DND-41 (cell line): ENCODE measurements at regions not wholly inside any gene's neighbourhood (a gene's known extent, or its start where the extent isn't known, plus 50 kb on each side); places are given as distances from the start of the nearest gene placed in this dataset.

Source experiments
- EZH2 ChIP-seq: IDR thresholded peaks from 3 replicates; pipeline ENCODE4 v1.6.1; 2012; ENCODE audit warnings: borderline replicate concordance, low read depth, mild to moderate bottlenecking, moderate library complexity, low read length, inconsistent platforms; ENCODE audit not compliant: severe bottlenecking
- TF ChIP-seq, protein P1 (sequence below): IDR thresholded peaks from 2 replicates; pipeline ENCODE4 v1.5.1; 2012; ENCODE audit warnings: borderline replicate concordance, low read length, moderate library complexity, mild to moderate bottlenecking; ENCODE audit not compliant: poor library complexity, severe bottlenecking; ENCODE audit errors: extremely low read depth

DNA sequence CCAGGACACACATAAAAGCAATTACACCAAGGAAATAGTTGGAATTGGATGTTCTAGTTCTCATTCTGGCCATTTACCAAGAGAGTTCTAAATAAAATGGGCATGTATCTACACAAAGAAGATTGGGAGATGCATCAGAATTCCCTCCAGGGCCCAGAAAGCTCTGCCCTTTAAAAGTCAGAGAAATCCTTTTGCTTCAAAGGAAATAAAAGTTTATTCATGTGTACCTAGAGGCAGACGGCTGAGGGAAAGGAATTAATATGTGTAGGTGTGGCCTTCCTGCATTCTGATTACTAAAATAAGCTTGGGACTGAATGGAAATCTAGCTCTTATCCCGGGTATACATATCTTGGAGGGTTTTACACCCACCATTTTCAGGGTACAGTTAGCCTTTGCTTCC, 719.4 kb downstream of the SEMA5A start:
- TF ChIP-seq, protein P1, sequence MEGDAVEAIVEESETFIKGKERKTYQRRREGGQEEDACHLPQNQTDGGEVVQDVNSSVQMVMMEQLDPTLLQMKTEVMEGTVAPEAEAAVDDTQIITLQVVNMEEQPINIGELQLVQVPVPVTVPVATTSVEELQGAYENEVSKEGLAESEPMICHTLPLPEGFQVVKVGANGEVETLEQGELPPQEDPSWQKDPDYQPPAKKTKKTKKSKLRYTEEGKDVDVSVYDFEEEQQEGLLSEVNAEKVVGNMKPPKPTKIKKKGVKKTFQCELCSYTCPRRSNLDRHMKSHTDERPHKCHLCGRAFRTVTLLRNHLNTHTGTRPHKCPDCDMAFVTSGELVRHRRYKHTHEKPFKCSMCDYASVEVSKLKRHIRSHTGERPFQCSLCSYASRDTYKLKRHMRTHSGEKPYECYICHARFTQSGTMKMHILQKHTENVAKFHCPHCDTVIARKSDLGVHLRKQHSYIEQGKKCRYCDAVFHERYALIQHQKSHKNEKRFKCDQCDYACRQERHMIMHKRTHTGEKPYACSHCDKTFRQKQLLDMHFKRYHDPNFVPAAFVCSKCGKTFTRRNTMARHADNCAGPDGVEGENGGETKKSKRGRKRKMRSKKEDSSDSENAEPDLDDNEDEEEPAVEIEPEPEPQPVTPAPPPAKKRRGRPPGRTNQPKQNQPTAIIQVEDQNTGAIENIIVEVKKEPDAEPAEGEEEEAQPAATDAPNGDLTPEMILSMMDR, result no peak
- TF ChIP-seq EZH2, result no peak
